HepG2 (cell line): ENCODE measurements at regions not wholly inside any gene's neighbourhood (a gene's known extent, or its start where the extent isn't known, plus 50 kb on each side); places are given as distances from the start of the nearest gene placed in this dataset.

Experiments
- MED1 ChIP-seq: sonication (generic); formaldehyde crosslinking; IDR thresholded peaks from 2 replicates; pipeline ENCODE4 v1.4.0; 2020; ENCODE audit warnings: missing genetic modification reagents
- SMAD1 ChIP-seq: sonication (generic); formaldehyde crosslinking; IDR thresholded peaks from 2 replicates; pipeline ENCODE4 v1.4.0; 2020; ENCODE audit warnings: missing genetic modification reagents, low read depth, mild to moderate bottlenecking, borderline replicate concordance
- TBX3 ChIP-seq: fragments of 450-650 bp; IDR thresholded peaks from 2 replicates; pipeline ENCODE4 v1.6.1; 2017; ENCODE audit warnings: antibody characterized with exemption, mild to moderate bottlenecking, inconsistent platforms, borderline replicate concordance
- WIZ ChIP-seq: sonication (generic); formaldehyde crosslinking; IDR thresholded peaks from 2 replicates; pipeline ENCODE4 v1.5.1; 2020; ENCODE audit warnings: mild to moderate bottlenecking, missing genetic modification reagents
- ZFP62 ChIP-seq: sonication (generic); formaldehyde crosslinking; IDR thresholded peaks from 2 replicates; pipeline ENCODE4 v1.4.0; 2020; ENCODE audit warnings: missing genetic modification reagents
- ZNF549 ChIP-seq: sonication (generic); formaldehyde crosslinking; IDR thresholded peaks from 2 replicates; pipeline ENCODE4 v1.5.0; 2020; ENCODE audit warnings: missing genetic modification reagents

- TF ChIP-seq MED1 (CRISPR knock-in tag) (no peak), ZFP62 (CRISPR knock-in tag) (no peak), WIZ (CRISPR knock-in tag) (no peak), SMAD1 (no peak), TBX3 (no peak), ZNF549 (CRISPR knock-in tag) (no peak)
These were observed 406.0 kb downstream of the BCOR start for GRCh38 chrX:39691724-39692123.
